ENCODE measurements at regions not wholly inside any gene's neighbourhood (a gene's known extent, or its start where the extent isn't known, plus 50 kb on each side); places are given as distances from the start of the nearest gene placed in this dataset.

DNA sequence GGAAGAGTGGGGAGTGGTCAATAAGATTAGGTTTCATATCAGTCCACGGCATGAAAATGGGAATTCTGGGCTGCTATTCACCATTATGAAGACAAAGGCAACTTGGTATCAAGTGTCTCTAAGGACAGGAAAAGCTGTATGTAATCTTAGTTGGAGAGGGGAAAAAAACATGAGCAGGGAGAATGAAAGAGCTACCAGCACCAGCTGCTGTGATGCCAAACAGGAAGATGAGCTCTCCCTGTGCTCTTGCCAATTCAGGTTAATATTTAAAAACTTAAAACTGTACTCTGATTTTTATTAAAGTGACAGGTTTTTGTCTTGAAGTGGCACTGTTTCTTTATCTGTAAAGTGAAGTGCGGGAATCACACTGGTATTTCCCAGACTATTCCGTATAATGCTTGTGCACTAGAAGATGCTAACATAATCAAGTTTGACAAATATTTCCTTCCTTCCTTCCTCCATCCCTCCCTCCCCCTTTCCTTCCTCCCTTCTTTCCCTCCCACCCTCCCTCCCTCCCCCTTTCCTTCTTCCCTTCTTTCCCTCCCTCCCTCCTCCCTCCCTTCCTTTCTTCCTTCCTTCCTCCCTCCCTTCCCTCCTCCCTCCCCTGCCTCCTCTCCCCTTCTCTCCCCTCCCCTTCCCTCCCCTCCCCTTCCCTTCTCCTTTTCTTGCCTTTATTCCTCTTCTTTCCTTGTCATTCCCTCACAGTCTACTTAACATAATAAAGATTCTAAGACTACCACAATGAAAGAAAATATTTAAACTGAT lies 1383.0 kb upstream of the C9orf72 start:
- TF ChIP-seq, protein P1, sequence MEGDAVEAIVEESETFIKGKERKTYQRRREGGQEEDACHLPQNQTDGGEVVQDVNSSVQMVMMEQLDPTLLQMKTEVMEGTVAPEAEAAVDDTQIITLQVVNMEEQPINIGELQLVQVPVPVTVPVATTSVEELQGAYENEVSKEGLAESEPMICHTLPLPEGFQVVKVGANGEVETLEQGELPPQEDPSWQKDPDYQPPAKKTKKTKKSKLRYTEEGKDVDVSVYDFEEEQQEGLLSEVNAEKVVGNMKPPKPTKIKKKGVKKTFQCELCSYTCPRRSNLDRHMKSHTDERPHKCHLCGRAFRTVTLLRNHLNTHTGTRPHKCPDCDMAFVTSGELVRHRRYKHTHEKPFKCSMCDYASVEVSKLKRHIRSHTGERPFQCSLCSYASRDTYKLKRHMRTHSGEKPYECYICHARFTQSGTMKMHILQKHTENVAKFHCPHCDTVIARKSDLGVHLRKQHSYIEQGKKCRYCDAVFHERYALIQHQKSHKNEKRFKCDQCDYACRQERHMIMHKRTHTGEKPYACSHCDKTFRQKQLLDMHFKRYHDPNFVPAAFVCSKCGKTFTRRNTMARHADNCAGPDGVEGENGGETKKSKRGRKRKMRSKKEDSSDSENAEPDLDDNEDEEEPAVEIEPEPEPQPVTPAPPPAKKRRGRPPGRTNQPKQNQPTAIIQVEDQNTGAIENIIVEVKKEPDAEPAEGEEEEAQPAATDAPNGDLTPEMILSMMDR (IDR thresholded peaks at IDR 0.05) = no peak
- TF ChIP-seq POLR2A (IDR thresholded peaks at IDR 0.05) = no peak
- no peak for TF ChIP-seq EP300 (IDR thresholded peaks at IDR 0.05)

Measured in ovary (tissue), 3 donors.